SW 1271 (cell line): ENCODE measurements at regions not wholly inside any gene's neighbourhood (a gene's known extent, or its start where the extent isn't known, plus 50 kb on each side); places are given as distances from the start of the nearest gene placed in this dataset.
A peak's percentile ranks its signal among the peaks of the same experiment; 100 is the strongest.
"Not testable (repeated sequence)": the region's sequence is repeated elsewhere in the genome, so short reads cannot be mapped to it uniquely, and the experiment has no call there.

ENCODE experiments used
- DNase-seq, 2 experiments: peaks; one replicate each; lab custom pipeline; 2025; lab: John Stamatoyannopoulos, UW

- DNase-seq, result no peak
Measured at GRCh38 chr21:14058566-14058965, 152.2 kb downstream of the LIPI start.

GRCh38 chr21:14057841-14058481, 152.8 kb downstream of the LIPI start:
- peak in 1 of 2 experiments; percentile 0 for DNase-seq

DNA sequence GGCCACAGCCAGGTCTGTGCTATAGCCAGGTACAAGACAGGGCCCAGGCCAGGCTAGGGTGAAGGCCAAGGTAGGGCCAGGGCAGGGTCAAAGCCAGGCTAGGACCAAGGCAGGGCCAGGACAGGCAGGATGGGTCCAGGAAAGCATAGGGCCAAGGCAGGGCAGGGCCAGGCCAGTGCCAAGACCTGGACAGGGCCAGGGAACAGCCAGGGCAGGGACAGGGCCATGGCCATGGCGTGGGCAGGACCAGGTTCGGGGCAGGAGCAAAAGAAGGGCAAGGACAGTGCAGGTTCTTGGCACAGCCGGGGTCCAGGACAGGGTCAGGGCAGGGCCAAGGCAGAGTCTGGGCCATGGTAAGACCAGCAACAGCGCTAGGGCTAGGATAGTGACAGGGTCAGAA, 153.4 kb downstream of the LIPI start:
- DNase-seq, result no peak

DNA sequence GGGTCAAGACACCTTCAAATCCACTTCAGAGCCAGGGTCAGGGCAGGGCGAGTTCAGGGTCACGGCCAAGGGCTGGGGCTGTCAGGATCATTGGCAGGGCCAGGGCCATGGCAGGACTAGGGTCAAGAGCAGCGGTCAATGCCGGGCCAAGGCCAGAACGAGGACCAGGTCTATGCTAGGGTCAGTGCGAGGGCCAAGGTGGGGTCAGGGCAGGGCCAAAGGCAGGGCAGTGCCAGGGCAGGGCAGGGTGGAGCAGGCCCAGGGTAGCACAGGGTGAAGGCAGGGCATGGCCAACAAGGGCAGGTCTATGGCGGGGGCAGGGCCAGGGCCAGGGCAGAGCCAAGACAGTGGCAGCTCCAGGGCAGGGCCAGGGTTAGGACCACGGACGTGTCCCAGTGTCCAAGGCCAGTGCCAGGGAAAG, 154.0 kb downstream of the LIPI start:
- DNase-seq, result no peak

GRCh38 chr21:14055746-14056515, 154.8 kb downstream of the LIPI start:
- DNase-seq, result not testable (repeated sequence)

- no peak for DNase-seq
Measured at GRCh38 chr21:14054682-14055081, 156.1 kb downstream of the LIPI start.

- DNase-seq, result no peak
Measured at GRCh38 chr21:14050121-14050520, 160.6 kb downstream of the LIPI start.

DNA sequence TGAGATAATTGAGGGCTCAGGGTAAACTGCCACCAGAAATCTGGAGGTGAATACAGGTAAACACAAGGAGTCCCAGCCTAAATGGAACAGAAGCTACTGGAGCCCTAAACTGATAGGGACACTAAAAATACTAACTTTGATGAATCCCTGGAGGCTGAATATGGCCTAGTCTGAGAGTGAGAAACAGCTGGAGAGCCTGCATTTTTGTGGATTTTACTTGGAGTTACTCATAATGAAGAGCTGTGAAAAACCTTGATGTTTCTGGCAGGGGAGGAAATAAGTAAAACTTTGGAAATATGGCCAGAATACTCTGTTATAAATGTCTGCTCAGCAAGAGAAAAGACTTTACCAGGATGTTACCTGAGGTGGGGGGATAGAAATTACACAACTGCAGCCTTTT, 164.4 kb downstream of the LIPI start:
- no peak for DNase-seq

GRCh38 chr21:14040386-14040785, 170.4 kb downstream of the LIPI start:
- no peak for DNase-seq

GRCh38 chr21:14028619-14029018, 182.1 kb downstream of the LIPI start:
- not testable (repeated sequence) for DNase-seq

GRCh38 chr21:14027235-14027869, 183.4 kb downstream of the LIPI start:
- DNase-seq, result peak; percentile 4 to 54

- DNase-seq, result not testable (repeated sequence)
Measured at GRCh38 chr21:14020108-14020507, 190.6 kb downstream of the LIPI start.

GRCh38 chr21:14015841-14016240, 194.9 kb downstream of the LIPI start:
- not testable (repeated sequence) for DNase-seq

GRCh38 chr21:14013623-14014498, 196.9 kb downstream of the LIPI start:
- DNase-seq, result not testable (repeated sequence)

- no peak for DNase-seq
Measured at GRCh38 chr21:14013056-14013603, 197.6 kb downstream of the LIPI start.

GRCh38 chr21:14012409-14012808, 198.3 kb downstream of the LIPI start:
- DNase-seq, result no peak

DNA sequence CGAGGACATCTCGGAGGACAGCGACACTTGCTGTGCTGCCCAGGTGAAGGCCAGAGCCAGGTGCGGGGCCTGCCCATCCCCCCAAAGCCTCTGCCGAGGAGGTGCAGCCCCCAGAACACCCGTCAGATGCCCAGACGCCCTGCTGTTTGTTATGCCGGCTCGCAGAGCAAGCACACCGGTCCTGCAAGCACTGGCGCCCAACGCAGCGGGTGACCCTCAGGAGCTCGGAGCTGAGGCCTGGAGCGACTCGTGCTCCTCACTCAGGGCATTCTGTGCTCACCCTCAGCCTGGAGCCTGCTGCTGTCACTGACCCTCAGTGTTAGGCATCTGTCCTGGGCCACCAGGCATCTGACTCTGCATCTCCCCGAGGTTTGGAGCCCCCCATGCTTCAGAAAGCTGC, 199.0 kb downstream of the LIPI start:
- not testable (repeated sequence) for DNase-seq

DNA sequence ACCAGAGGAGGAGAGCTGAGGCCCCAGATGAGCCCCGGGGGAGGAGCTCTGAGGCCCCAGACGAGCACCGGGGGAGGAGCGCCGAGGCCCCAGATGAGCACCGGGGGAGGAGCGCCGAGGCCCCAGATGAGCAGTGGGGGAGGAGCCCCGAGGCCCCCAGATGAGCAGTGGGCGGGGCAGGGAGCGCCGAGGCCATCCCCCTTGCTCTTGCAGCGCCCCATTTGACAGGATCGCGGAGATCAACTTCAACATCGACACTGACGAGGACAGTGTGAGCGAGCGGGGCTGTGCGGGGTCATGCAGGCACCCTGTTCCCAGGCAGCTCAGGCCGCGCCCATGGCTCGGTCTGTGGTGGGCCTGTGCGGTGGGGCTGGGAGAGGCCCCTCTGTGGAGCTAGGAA, 199.6 kb downstream of the LIPI start:
- DNase-seq, result not testable (repeated sequence)

- DNase-seq, result no peak
Measured at GRCh38 chr21:14010729-14011128, 200.0 kb downstream of the LIPI start.

DNA sequence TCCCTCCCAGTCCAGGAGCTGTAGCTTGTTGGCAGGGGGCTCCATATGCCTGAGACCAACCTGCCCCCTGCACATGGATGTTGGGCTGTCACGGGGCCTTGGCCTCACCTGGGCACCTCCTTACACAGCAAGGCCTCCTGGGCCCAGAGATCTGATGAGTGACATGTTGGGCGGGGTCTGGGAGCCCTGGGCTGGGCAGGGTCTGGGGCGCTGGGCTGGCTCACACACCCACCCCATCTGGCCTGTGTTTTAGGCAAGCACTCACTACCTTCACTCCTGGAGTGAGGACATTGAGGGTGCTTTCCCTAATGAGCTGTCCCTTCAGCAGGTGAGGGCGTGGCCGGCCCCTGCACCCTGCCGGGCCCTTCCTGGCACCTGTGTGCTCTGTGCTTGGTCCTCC, 200.8 kb downstream of the LIPI start:
- not testable (repeated sequence) for DNase-seq

DNA sequence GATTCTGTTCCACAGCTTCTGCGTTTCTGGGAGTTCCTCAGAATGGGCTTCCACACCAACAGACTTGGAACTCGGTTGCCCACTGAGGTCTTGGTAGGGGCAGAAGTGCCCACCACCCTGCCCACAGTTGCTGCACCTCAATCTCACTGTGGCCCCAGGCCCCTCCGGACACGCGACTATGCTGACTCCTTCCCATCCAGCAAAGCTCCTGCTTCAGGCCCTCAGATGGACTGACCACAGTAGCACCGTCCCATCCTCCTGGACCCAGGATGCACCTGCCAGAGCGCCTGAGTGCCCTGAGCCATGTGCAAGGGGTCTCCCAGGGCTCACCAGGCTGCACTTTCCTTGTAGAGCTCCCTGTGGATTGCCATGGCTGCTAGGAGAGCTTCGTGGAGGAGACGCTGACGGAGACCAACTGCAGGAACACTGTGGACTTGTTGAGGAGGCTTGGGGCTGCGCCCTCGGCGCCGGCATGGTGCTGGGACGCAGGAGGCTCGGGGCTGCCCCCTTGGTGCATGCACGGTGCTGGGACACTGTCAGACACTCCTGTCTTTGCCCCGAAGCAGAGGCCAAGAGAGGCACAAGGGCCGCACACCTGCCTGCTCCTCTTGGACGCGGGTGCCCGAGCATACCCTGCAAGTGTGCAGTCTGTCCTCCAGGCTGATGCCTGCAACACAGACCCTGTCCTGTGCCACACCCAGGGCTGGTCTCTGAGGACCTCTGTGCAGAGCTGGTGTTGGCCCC, 201.3 kb downstream of the LIPI start:
- not testable (repeated sequence) for DNase-seq
